RWPE2 (cell line): ENCODE measurements at regions not wholly inside any gene's neighbourhood (a gene's known extent, or its start where the extent isn't known, plus 50 kb on each side); places are given as distances from the start of the nearest gene placed in this dataset.

Experiments used
- ATAC-seq: fragments of 200-7000 bp; cut with Tn5 transposase; 3 replicates; pipeline ENCODE4 v1.9.1; 2021; ENCODE audit warnings: low read depth
- DNase-seq: peaks from one replicate; pipeline ENCODE4 v3.0.0-alpha.2; 2020; ENCODE audit warnings: low spot score
- H3K27ac ChIP-seq: fragments of 450-650 bp; 2 replicates; pipeline ENCODE4 v1.5.1; 2017; ENCODE audit warnings: mild to moderate bottlenecking; ENCODE audit not compliant: poor library complexity, severe bottlenecking
- H3K27me3 ChIP-seq: fragments of 250-450 bp; sonication (Bioruptor Pico); 2 replicates; pipeline ENCODE4 v1.5.1; 2021; ENCODE audit warnings: mild to moderate bottlenecking, moderate library complexity; ENCODE audit not compliant: insufficient read depth, poor library complexity, severe bottlenecking
- H3K36me3 ChIP-seq: fragments of 250-450 bp; sonication (Bioruptor Pico); 2 replicates; pipeline ENCODE4 v1.5.1; 2020; ENCODE audit warnings: low read depth, mild to moderate bottlenecking, moderate library complexity
- H3K4me1 ChIP-seq: fragments of 250-450 bp; sonication (Bioruptor Pico); 2 replicates; pipeline ENCODE4 v1.5.1; 2021; ENCODE audit warnings: mild to moderate bottlenecking, moderate library complexity; ENCODE audit not compliant: insufficient read depth, poor library complexity, severe bottlenecking
- H3K4me3 ChIP-seq: fragments of 250-450 bp; sonication (Bioruptor Pico); 2 replicates; pipeline ENCODE4 v1.5.1; 2021; ENCODE audit warnings: mild to moderate bottlenecking, moderate library complexity; ENCODE audit not compliant: severe bottlenecking
- H3K9me3 ChIP-seq: fragments of 250-450 bp; sonication (Bioruptor Pico); 2 replicates; pipeline ENCODE4 v1.5.1; 2021; ENCODE audit warnings: mild to moderate bottlenecking, moderate library complexity; ENCODE audit not compliant: severe bottlenecking
- CTCF ChIP-seq: fragments of 450-650 bp; IDR thresholded peaks from one replicate; pipeline ENCODE4 v1.5.1; 2017; ENCODE audit warnings: mild to moderate bottlenecking, moderate library complexity; ENCODE audit not compliant: poor library complexity, severe bottlenecking

DNA sequence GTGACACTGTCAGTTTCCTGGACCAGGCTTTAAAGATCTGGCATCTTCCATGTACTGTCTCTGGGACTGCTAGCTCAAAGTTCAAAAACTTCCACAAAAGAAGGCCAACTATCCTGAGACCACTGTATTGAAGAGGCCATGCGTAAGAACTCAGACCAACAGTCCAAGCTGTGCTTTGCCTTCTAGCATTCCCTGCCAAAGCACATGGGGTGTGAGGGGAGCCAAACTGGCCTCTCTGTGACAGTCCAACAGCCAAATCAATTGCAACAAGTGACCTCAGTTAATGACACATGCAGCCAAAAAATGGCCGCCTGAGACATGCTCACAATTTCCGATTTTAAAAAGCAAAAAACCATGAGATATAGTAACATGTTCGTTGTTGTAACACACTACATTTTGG, 160.3 kb upstream of the CDH19 start:
- H3K9me3 ChIP-seq: no peaks in the 10 kb centered on the region
- ATAC-seq: no peak
- H3K4me3 ChIP-seq: no peak overlapping the region
- H3K27me3 ChIP-seq: no peaks in the 10 kb centered on the region
- H3K4me1 ChIP-seq: no peaks in the 10 kb centered on the region
- TF ChIP-seq CTCF: no peak
- no peak overlapping the region for H3K27ac ChIP-seq
- DNase-seq: no peak
- no peaks in the 10 kb centered on the region for H3K36me3 ChIP-seq

DNA sequence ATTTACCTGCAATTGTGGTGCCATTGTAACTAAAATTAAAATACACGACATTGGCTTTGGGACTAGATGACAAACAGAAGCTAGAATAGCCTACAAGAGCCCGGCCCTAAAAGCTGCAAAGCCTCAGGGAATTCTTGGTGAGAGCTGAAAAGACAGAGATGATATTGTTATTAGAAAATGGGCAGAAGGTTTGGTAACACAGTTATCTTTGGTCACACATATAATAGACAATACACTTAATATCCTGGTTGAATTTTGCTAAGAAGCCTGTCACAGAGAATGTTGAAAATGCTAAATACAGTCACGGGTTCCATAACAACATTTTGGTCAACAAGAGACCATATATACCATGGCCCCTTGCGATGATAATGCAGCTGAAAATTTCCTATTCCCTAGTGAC, 157.3 kb upstream of the CDH19 start:
- no peak for DNase-seq
- Histone ChIP-seq H3K4me3 (no peak overlapping the region), H3K36me3 (no peaks in the 10 kb centered on the region), H3K9me3 (no peaks in the 10 kb centered on the region), H3K27ac (no peak overlapping the region), H3K4me1 (no peaks in the 10 kb centered on the region), H3K27me3 (no peaks in the 10 kb centered on the region)
- no peak for TF ChIP-seq CTCF
- ATAC-seq: no peak

GRCh38 chr18:66760559-66760958, 156.7 kb upstream of the CDH19 start:
- H3K9me3 ChIP-seq: no peaks in the 10 kb centered on the region
- no peak overlapping the region for H3K4me3 ChIP-seq
- H3K27me3 ChIP-seq: no peaks in the 10 kb centered on the region
- no peak for ATAC-seq
- no peaks in the 10 kb centered on the region for H3K36me3 ChIP-seq
- no peak for DNase-seq
- no peaks in the 10 kb centered on the region for H3K4me1 ChIP-seq
- TF ChIP-seq CTCF: no peak
- no peak overlapping the region for H3K27ac ChIP-seq

GRCh38 chr18:66759050-66759828, 155.3 kb upstream of the CDH19 start:
- Histone ChIP-seq H3K4me1 (no peaks in the 10 kb centered on the region), H3K27me3 (no peaks in the 10 kb centered on the region), H3K36me3 (no peaks in the 10 kb centered on the region), H3K9me3 (no peaks in the 10 kb centered on the region), H3K4me3 (no peak overlapping the region), H3K27ac (no peak overlapping the region)
- TF ChIP-seq CTCF: no peak
- ATAC-seq (no peak), DNase-seq (no peak)

DNA sequence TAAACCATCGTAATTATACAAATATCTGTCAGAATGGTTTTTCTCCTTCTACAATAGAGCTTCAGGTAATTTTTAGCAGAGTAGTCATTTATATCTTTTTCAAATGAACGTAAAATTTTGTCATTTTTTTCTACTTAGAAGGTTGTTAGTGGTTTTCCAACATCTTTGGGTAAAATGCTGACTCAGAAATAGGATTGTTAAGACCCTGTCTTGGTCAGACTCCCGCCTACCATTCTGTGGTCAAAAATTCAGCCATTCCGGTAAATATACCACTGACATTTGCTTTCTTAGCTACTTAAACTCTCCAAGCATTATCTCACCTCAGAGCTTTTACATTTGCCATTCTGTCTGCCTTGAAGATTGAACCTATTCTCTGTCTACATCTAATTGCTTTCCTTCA, 154.1 kb upstream of the CDH19 start:
- no peak for DNase-seq
- Histone ChIP-seq H3K36me3 (no peaks in the 10 kb centered on the region), H3K9me3 (no peaks in the 10 kb centered on the region), H3K4me3 (no peak overlapping the region), H3K4me1 (no peaks in the 10 kb centered on the region), H3K27ac (no peak overlapping the region), H3K27me3 (no peaks in the 10 kb centered on the region)
- TF ChIP-seq CTCF: no peak
- no peak for ATAC-seq
